Endothelial cell of umbilical vein (primary cell): ENCODE measurements at regions not wholly inside any gene's neighbourhood (a gene's known extent, or its start where the extent isn't known, plus 50 kb on each side); places are given as distances from the start of the nearest gene placed in this dataset.

Source experiments
- CTCF ChIP-seq, 2 donors: IDR thresholded peaks; 1 replicate in 1 of 2; 2 replicates in 1 of 2; pipeline ENCODE4 v1.5.1; 2011; ENCODE audit warnings: low read length in 2 of 2, mild to moderate bottlenecking in 2 of 2, moderate library complexity in 2 of 2, control low read depth in 1 of 2, inconsistent platforms in 1 of 2, low read depth in 1 of 2; ENCODE audit not compliant: insufficient read depth in 1 of 2; ENCODE audit errors: extremely low read depth in 1 of 2
- EZH2 ChIP-seq: IDR thresholded peaks from 2 replicates; pipeline ENCODE4 v1.6.1; 2012; ENCODE audit warnings: borderline replicate concordance, low read depth, mild to moderate bottlenecking, moderate library complexity, low read length, inconsistent platforms; ENCODE audit not compliant: severe bottlenecking
- FOS ChIP-seq: IDR thresholded peaks from 2 replicates; pipeline ENCODE4 v1.6.1; 2011; ENCODE audit warnings: mild to moderate bottlenecking, low read length, moderate library complexity, borderline replicate concordance; ENCODE audit not compliant: insufficient read depth
- JUN ChIP-seq: IDR thresholded peaks from 2 replicates; pipeline ENCODE4 v1.6.1; 2011; ENCODE audit warnings: borderline replicate concordance, low read depth; ENCODE audit not compliant: insufficient read length, insufficient read depth
- POLR2A ChIP-seq: IDR thresholded peaks from 2 replicates; pipeline ENCODE4 v1.6.1; 2012; ENCODE audit warnings: low read depth, mild to moderate bottlenecking, control low read depth, low read length
- POLR2AphosphoS5 ChIP-seq: IDR thresholded peaks from 2 replicates; pipeline ENCODE4 v1.6.1; 2012; ENCODE audit warnings: low read depth, mild to moderate bottlenecking, control low read depth, low read length, moderate library complexity; ENCODE audit not compliant: insufficient read depth

- TF ChIP-seq CTCF (IDR thresholded peaks at IDR 0.05; ENCODE audit: extremely low read depth in 1 of 2, insufficient read depth in 1 of 2, low read depth in 1 of 2, low read length in 2 of 2), result no peak
- TF ChIP-seq POLR2A, result no peak
- no peak for TF ChIP-seq JUN
- no peak for TF ChIP-seq POLR2AphosphoS5
- no peak for TF ChIP-seq EZH2
- TF ChIP-seq FOS, result no peak
Measured at GRCh38 chr2:88321449-88322248, 130.8 kb downstream of the FOXI3 start.
